Ureter (tissue), 1 donor: ENCODE measurements at regions not wholly inside any gene's neighbourhood (a gene's known extent, or its start where the extent isn't known, plus 50 kb on each side); places are given as distances from the start of the nearest gene placed in this dataset.
"Not testable (repeated sequence)": the region's sequence is repeated elsewhere in the genome, so short reads cannot be mapped to it uniquely, and the experiment has no call there.

ENCODE experiments used
- DNase-seq: peaks from one replicate; pipeline ENCODE4 v3.0.0-alpha.2; 2020; ENCODE audit warnings: low spot score
- donor health status: DM: yes; HTN: yes; CAD: no.

GRCh38 chr10:109663122-109663521, 260.2 kb downstream of the XPNPEP1 start:
- DNase-seq = no peak

DNA sequence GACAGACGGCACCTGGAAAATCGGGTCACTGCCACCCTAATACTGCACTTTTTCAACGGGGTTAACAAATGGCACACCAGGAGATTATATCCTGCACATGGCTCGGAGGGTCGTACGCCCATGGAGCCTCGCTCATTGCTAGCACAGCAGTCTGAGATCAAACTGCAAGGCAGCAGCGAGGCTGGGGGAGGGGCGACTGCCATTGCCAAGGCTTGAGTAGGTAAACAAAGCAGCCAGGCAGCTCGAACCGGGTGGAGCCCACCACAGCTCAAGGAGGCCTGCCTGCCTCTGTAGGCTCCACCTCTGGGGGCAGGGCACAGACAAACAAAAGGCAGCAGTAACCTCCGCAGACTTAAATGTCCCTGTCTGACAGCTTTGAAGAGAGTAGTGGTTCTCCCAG, 270.7 kb downstream of the XPNPEP1 start:
- DNase-seq = not testable (repeated sequence)

- DNase-seq = no peak
Observed at GRCh38 chr10:109650228-109650627, 273.1 kb downstream of the XPNPEP1 start.

GRCh38 chr10:109647627-109648026, 275.7 kb downstream of the XPNPEP1 start:
- DNase-seq = no peak

GRCh38 chr10:109633846-109634245, 289.5 kb downstream of the XPNPEP1 start:
- no peak for DNase-seq

- DNase-seq = not testable (repeated sequence)
Observed at GRCh38 chr10:109633017-109633416, 290.3 kb downstream of the XPNPEP1 start.

DNA sequence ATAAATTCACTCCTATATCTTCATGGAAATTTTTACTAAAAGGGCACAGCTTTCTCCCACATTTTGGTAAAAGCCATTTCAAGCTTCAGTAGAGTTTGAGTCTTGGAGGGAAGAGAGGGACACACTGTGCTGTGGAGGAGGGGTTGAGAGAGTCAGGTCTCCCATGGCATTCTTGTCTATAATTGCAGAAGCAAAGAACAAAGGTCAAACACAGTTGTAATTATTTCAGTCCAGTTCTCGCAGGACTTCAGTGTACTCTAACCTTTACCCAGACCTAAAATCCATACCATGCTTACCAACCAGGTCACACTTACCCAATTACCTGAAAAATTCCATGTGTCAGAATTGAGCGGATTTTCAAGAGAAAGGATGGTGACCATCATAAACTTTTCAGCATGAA, 298.4 kb downstream of the XPNPEP1 start:
- DNase-seq = no peak

- DNase-seq = no peak
Observed at GRCh38 chr10:109622566-109622965, 300.7 kb downstream of the XPNPEP1 start.

- DNase-seq = no peak
Observed at GRCh38 chr10:109620396-109620795, 302.9 kb downstream of the XPNPEP1 start.

- DNase-seq = no peak
Observed at GRCh38 chr10:109619914-109620313, 303.4 kb downstream of the XPNPEP1 start.

DNA sequence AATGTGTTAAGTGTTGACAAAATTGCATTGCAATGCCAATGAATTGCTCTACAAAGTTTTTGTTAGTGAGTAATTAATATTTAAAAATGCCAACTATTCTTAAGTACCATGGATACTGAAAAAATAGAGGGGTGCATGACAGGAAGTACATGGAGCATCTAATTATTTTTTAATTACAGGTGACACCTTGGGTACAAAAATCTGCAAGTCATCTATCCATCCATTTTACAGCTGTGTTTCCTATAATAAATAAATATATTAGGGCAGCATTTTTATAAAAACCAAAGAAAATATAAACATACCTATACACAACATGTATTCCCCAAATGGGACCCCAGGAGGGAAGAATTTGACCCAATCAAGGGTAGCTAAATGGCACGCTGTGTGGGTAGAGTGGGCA, 304.6 kb downstream of the XPNPEP1 start:
- no peak for DNase-seq

- no peak for DNase-seq
Observed at GRCh38 chr10:109618301-109618700, 305.0 kb downstream of the XPNPEP1 start.

GRCh38 chr10:109616359-109616980, 306.8 kb downstream of the XPNPEP1 start:
- DNase-seq = no peak

- not testable (repeated sequence) for DNase-seq
Observed at GRCh38 chr10:109595356-109595755, 328.0 kb downstream of the XPNPEP1 start.

DNA sequence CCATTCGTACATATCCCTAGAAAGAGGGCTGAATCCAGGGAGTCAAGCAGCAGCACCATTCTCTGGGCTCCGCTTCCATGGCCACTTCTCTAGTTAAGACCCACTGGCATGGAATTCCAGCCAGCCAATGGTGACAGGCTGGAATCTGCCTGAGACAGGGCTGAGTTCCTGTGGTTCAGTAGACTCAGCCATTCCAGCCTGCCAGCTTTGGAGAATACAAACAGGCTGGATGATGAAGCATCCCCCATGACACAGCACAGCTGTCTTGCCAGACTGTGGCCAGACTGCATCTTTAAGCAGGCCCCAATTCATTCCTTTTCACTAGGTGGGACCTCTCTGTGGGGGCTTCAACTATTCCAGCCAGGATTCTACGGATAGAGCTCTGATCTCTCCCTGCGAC, 329.6 kb downstream of the XPNPEP1 start:
- no peak for DNase-seq

- DNase-seq = no peak
Observed at GRCh38 chr10:109592391-109592790, 330.9 kb downstream of the XPNPEP1 start.

DNA sequence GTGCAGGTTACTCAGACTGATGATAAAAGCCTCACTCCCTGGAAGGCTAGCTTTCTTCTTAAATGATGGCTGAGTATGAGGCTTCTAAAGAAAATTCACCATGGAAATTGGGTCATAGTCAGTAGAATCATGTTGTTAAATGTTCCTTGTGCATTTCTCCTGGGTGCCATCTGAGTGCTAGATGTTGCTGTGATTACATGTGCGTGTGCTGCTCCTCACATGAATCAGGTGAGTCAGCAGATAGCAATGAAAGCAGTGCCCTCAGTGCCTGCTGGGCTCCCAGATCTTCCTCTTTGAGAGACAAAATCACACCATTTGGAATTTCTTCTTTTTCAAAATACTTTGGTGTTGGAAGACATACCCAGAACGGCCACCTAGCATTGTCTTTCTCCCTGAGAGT, 331.7 kb downstream of the XPNPEP1 start:
- no peak for DNase-seq

DNA sequence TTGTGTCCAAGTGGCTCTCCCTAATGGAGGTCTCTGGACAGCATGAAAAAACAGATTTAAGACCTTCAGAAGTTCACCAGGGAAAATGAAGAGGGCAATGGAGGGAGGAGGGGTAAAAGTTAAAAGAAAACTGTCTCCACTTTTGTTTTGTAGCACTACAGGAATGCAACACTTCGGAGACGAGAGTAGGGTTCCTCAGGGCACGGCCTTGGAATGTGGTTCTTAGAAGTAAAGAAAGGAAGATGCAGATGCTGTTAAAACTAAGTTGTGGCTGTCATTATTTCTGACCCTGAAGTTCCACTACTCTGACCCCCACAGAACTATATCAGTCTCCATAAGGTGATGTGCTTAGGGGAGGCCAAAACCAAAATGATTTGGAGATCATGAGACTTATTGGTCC, 335.1 kb downstream of the XPNPEP1 start:
- no peak for DNase-seq

GRCh38 chr10:109587366-109587765, 335.9 kb downstream of the XPNPEP1 start:
- no peak for DNase-seq

GRCh38 chr10:109556399-109556798, 366.9 kb downstream of the XPNPEP1 start:
- DNase-seq = no peak

- DNase-seq = not testable (repeated sequence)
Observed at GRCh38 chr10:109542050-109542603, 381.2 kb downstream of the XPNPEP1 start.

DNA sequence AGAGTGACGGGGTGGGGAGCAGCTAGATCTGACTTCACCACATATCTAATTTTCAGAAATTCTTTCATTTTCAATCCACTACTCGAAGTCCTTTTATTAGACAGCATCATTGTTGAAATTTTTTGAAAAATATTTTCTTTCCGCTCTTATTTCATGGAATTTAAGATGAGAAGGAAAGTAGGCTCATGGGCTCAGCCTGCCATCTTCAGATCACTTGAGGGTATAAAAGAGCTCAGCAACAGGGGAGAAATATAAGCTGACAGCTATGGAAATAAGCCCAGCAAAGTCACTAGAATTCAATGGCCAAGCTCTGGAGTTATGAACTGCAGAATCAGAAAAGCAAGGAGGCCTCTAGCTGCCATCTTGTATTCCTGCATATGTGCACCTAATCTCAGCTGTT, 389.1 kb downstream of the XPNPEP1 start:
- DNase-seq = no peak

- no peak for DNase-seq
Observed at GRCh38 chr10:109529258-109529657, 394.1 kb downstream of the XPNPEP1 start.

DNA sequence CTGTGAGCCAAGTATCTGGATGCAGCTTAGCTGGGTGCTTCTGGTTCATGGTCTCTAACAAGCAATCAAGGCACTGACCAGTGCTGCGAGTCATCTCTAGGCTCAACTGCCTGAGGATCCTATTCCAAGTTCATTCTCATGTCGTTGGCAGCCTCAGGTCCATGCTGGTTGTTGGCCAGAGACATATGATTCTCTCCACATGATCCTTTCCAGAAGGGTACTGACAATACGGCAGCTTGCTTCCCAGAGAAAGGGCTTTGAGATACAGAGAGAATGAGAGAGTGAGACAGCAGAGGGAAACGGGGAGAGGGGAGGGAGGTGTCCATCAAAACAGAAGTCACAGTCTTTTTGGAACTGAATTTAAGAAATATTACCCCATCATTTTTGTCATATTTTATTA, 405.6 kb downstream of the XPNPEP1 start:
- DNase-seq = no peak
